A549 (cell line): ENCODE measurements at regions not wholly inside any gene's neighbourhood (a gene's known extent, or its start where the extent isn't known, plus 50 kb on each side); places are given as distances from the start of the nearest gene placed in this dataset.

ENCODE experiments used
- CEBPB ChIP-seq, 2 experiments: fragments of >200 bp in 1 of 2; sonication (Bioruptor Twin) in 1 of 2; formaldehyde crosslinking in 1 of 2; IDR thresholded peaks; 2 replicates each; pipeline ENCODE4 v1.6.1; 2012 to 2016
- CTCF ChIP-seq: fragments of >200 bp; sonication (Bioruptor Twin); formaldehyde crosslinking; IDR thresholded peaks from 3 replicates; pipeline ENCODE4 v1.5.1; 2016
- ELK1 ChIP-seq: fragments of 150-350 bp; IDR thresholded peaks from 2 replicates; pipeline ENCODE4 v1.6.1; 2014; ENCODE audit warnings: low read depth, mild to moderate bottlenecking, low read length
- GATA3 ChIP-seq: IDR thresholded peaks from 2 replicates; pipeline ENCODE4 v1.6.1; 2012; ENCODE audit warnings: borderline replicate concordance
- HMGXB4 ChIP-seq: fragments of 250-450 bp; sonication (Bioruptor Pico); IDR thresholded peaks from 2 replicates; pipeline ENCODE4 v1.5.0; 2021; ENCODE audit warnings: mild to moderate bottlenecking, moderate library complexity, borderline replicate concordance
- MYC ChIP-seq: IDR thresholded peaks from 2 replicates; pipeline ENCODE4 v1.6.1; 2012; ENCODE audit warnings: mild to moderate bottlenecking, inconsistent platforms, low read length, improper control_type of control experiment, borderline replicate concordance
- POLR2A ChIP-seq: IDR thresholded peaks from 2 replicates; pipeline ENCODE4 v1.6.1; 2012; ENCODE audit warnings: mild to moderate bottlenecking, low read length
- RAD21 ChIP-seq, 2 experiments: fragments of >200 bp in 1 of 2; sonication (Bioruptor Twin) in 1 of 2; formaldehyde crosslinking in 1 of 2; IDR thresholded peaks in 1 of 2; conservative IDR thresholded peaks in 1 of 2; 2 replicates in 1 of 2; 3 replicates in 1 of 2; pipeline ENCODE4 v1.6.1; 2012 to 2018; ENCODE audit warnings: inconsistent platforms in 1 of 2
- SREBF2 ChIP-seq: fragments of 450-650 bp; IDR thresholded peaks from 2 replicates; pipeline ENCODE4 v1.6.1; 2014; ENCODE audit warnings: mild to moderate bottlenecking, moderate library complexity
- USF2 ChIP-seq: fragments of 450-650 bp; IDR thresholded peaks from 2 replicates; pipeline ENCODE4 v1.6.1; 2014; ENCODE audit warnings: antibody characterized with exemption

GRCh38 chr1:203990118-203990517 lies 82.8 kb upstream of the SOX13 start:
- TF ChIP-seq CTCF (no peak), USF2 (no peak), ELK1 (no peak), HMGXB4 (CRISPR knock-in tag) (no peak), POLR2A (no peak), CEBPB (IDR thresholded peaks at IDR 0.05) (no peak), GATA3 (no peak), MYC (no peak), SREBF2 (no peak), RAD21 (conservative IDR thresholded peaks at IDR 0.05 in 1 of 2, IDR thresholded peaks at IDR 0.05 in 1 of 2) (no peak)
